PC-3 (cell line): ENCODE measurements at regions not wholly inside any gene's neighbourhood (a gene's known extent, or its start where the extent isn't known, plus 50 kb on each side); places are given as distances from the start of the nearest gene placed in this dataset.

Experiments
- ATAC-seq: fragments of 200-7000 bp; cut with Tn5 transposase; 2 replicates; pipeline ENCODE4 v1.9.1; 2020; ENCODE audit warnings: mild to moderate bottlenecking, moderate library complexity
- BruUV-seq: library from RNA; stranded (reverse); fragments of 400-500 nt; replicated peaks from 2 replicates; lab custom pipeline; 2021; lab: Mats Ljungman, UMichigan
- CTCF ChIA-PET: fragments of 300-600 bp; sonication (Branson Sonifier 250); formaldehyde crosslinking; loops from one replicate; lab custom pipeline; 2022; ENCODE audit warnings: antibody characterized with exemption; lab: Charles Lee
- POLR2A ChIA-PET: fragments of 300-600 bp; sonication (Branson Sonifier 250); formaldehyde crosslinking; loops from one replicate; lab custom pipeline; 2022; ENCODE audit warnings: antibody characterized with exemption; ENCODE audit not compliant: unreplicated experiment; lab: Charles Lee
- DNase-seq: peaks from one replicate; pipeline ENCODE4 v3.0.0-alpha.2; 2015
- H2AFZ ChIP-seq: fragments of 300-600 bp; sonication (generic); 2 replicates; pipeline ENCODE4 v1.6.0; 2016; ENCODE audit warnings: antibody characterized with exemption, low read length
- H3F3A ChIP-seq: fragments of 300-600 bp; sonication (generic); one replicate; pipeline ENCODE4 v1.6.0; 2017; ENCODE audit warnings: antibody characterized with exemption, low read length, control low read depth, mild to moderate bottlenecking; ENCODE audit not compliant: unreplicated experiment
- H3K27ac ChIP-seq: fragments of 300-600 bp; sonication (generic); 2 replicates; pipeline ENCODE4 v1.5.1; 2016; ENCODE audit warnings: mild to moderate bottlenecking, low read length
- H3K27me3 ChIP-seq: fragments of 300-600 bp; sonication (generic); 2 replicates; pipeline ENCODE4 v1.6.1; 2016; ENCODE audit warnings: low read length, mixed read lengths
- H3K36me3 ChIP-seq: fragments of 300-600 bp; sonication (generic); 2 replicates; pipeline ENCODE4 v1.6.1; 2016; ENCODE audit warnings: low read depth, mixed run types, low read length, mixed read lengths
- H3K4me1 ChIP-seq: fragments of 300-600 bp; sonication (generic); 2 replicates; pipeline ENCODE4 v1.5.1; 2016; ENCODE audit warnings: low read length; ENCODE audit not compliant: insufficient read depth
- H3K4me2 ChIP-seq: fragments of 300-600 bp; sonication (generic); 2 replicates; pipeline ENCODE4 v1.6.0; 2016; ENCODE audit warnings: low read length
- H3K4me3 ChIP-seq: fragments of 300-600 bp; sonication (generic); 2 replicates; pipeline ENCODE4 v1.5.1; 2016; ENCODE audit warnings: mild to moderate bottlenecking, low read length, mixed read lengths
- H3K79me2 ChIP-seq: fragments of 300-600 bp; sonication (generic); 2 replicates; pipeline ENCODE4 v1.6.1; 2017; ENCODE audit warnings: low read length, mixed read lengths
- H3K9ac ChIP-seq: fragments of 300-600 bp; sonication (generic); 2 replicates; pipeline ENCODE4 v1.6.0; 2016; ENCODE audit warnings: mild to moderate bottlenecking, low read length
- H3K9me2 ChIP-seq: fragments of 300-600 bp; sonication (generic); replicated peaks from 2 replicates; pipeline ENCODE4 v1.6.1; 2016; ENCODE audit warnings: mixed run types, low read length, mixed read lengths
- H3K9me3 ChIP-seq: fragments of 300-600 bp; sonication (generic); 2 replicates; pipeline ENCODE4 v1.6.1; 2016; ENCODE audit warnings: low read length, mixed read lengths
- H4K20me1 ChIP-seq: fragments of 300-600 bp; sonication (generic); 2 replicates; pipeline ENCODE4 v1.6.1; 2016; ENCODE audit warnings: low read length, mixed read lengths
- EZH2 ChIP-seq: fragments of 300-600 bp; sonication (generic); IDR thresholded peaks from one replicate; pipeline ENCODE4 v1.6.1; 2017; ENCODE audit warnings: antibody characterized with exemption, mild to moderate bottlenecking, low read length; ENCODE audit not compliant: unreplicated experiment
- EZH2phosphoT487 ChIP-seq: fragments of 300-600 bp; sonication (generic); IDR thresholded peaks from 2 replicates; pipeline ENCODE4 v1.6.1; 2018; ENCODE audit warnings: mild to moderate bottlenecking, antibody characterized with exemption, low read length, borderline replicate concordance
- intact Hi-C: fragments of 100-400 bp; cut with micrococcal nuclease; formaldehyde crosslinking; loops from 2 replicates; pipeline ENCODE4 v1.9.0; 2023
- TF ChIP-seq, protein P1 (sequence below): fragments of 300-600 bp; sonication (generic); conservative IDR thresholded peaks from 2 replicates; pipeline ENCODE4 v1.5.1; 2017; ENCODE audit warnings: antibody characterized with exemption, low read depth, mild to moderate bottlenecking, low read length

DNA sequence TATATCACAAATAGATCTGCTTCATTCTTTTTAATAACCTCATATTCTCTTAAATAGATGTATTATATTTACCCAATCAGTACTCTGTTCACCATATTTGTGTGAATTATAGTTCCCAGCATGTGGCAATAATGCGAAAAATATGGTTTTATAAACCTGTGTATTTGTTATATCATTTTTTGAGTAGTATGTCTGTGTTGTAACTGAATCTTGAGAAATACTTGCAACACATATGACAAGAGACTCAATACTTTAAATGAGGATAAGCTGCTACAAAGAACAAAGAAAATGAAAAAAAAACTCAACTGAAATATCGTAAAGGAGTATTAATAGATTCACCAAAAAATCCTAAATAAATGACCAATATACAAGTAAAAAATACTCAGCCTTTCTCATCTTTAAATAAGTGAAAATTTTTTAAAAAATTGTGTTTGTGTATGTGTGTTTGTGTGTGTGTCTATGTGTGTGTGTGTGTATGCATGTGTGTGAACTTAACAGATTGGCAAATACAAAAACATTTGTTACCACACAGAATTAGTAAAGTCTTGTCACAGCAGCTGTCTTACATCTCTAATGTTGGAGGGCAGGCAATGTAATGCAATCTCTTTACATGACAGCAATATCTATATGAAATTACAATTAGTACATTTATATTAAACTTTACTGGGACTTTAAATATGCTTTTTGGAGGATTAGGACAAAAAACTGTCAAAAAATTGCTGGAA is 441.9 kb upstream of the MGAT4C start:
- no peaks in the 10 kb centered on the region for H3K36me3 ChIP-seq
- no peaks in the 10 kb centered on the region for H3K9me2 ChIP-seq
- H3F3A ChIP-seq, result no peaks in the 10 kb centered on the region
- H3K9me3 ChIP-seq, result no peaks in the 10 kb centered on the region
- H3K4me1 ChIP-seq, result no peaks in the 10 kb centered on the region
- ChIA-PET POLR2A (no interaction called here), CTCF (no interaction called here)
- no peak overlapping the region for H3K4me3 ChIP-seq
- H3K27ac ChIP-seq, result no peak overlapping the region
- intact Hi-C loops, result no loop called here
- H3K79me2 ChIP-seq, result no peaks in the 10 kb centered on the region
- H3K9ac ChIP-seq, result no peak overlapping the region
- no TSS peak for BruUV-seq
- no peaks in the 10 kb centered on the region for H4K20me1 ChIP-seq
- H3K4me2 ChIP-seq, result no peak overlapping the region
- no peaks in the 10 kb centered on the region for H3K27me3 ChIP-seq
- TF ChIP-seq, protein P1, sequence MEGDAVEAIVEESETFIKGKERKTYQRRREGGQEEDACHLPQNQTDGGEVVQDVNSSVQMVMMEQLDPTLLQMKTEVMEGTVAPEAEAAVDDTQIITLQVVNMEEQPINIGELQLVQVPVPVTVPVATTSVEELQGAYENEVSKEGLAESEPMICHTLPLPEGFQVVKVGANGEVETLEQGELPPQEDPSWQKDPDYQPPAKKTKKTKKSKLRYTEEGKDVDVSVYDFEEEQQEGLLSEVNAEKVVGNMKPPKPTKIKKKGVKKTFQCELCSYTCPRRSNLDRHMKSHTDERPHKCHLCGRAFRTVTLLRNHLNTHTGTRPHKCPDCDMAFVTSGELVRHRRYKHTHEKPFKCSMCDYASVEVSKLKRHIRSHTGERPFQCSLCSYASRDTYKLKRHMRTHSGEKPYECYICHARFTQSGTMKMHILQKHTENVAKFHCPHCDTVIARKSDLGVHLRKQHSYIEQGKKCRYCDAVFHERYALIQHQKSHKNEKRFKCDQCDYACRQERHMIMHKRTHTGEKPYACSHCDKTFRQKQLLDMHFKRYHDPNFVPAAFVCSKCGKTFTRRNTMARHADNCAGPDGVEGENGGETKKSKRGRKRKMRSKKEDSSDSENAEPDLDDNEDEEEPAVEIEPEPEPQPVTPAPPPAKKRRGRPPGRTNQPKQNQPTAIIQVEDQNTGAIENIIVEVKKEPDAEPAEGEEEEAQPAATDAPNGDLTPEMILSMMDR, result no peak
- TF ChIP-seq EZH2phosphoT487 (no peak), EZH2 (no peak)
- no peak for ATAC-seq
- no peak overlapping the region for H2AFZ ChIP-seq
- no peak for DNase-seq

DNA sequence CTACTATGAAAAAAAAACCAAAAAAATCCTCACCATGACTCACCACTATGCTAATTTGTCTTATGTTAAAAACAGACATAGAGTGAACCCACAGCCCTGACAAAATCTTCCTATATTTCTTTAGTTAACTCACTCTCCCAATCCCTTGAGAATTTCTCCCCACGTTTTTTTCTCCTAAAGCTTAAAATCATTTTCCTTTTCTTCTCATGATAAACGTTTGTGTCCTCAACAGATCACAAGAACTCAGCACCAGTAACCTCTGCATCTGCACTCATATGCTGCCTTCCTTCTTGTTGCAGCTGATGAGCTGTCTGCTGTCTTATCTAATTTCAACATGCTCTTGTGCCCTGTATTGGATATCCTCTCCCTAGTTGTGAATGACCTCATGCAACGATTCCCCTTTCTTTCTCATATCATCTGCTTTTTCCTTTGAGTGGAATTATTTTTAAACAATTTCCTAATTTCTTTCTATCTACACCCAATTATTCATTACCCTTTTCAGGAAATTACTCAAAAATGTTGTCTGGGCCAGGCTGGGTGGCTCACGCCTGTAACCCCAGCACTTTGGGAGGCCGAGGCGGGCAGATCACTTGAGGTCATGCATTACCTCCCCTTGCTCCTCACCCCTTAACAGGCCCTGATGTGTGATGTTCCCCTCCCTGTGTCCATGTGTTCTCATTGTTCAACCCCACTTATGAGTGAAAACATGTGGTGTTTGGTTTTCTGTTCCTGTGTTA is 427.5 kb upstream of the MGAT4C start:
- no TSS peak for BruUV-seq
- H3K9me3 ChIP-seq, result no peaks in the 10 kb centered on the region
- H3K4me2 ChIP-seq, result no peak overlapping the region
- no peak overlapping the region for H2AFZ ChIP-seq
- H3K4me3 ChIP-seq, result no peak overlapping the region
- CTCF ChIA-PET, result no interaction called here
- POLR2A ChIA-PET, result no interaction called here
- no peaks in the 10 kb centered on the region for H3K36me3 ChIP-seq
- no peaks in the 10 kb centered on the region for H3K4me1 ChIP-seq
- no peaks in the 10 kb centered on the region for H3K9me2 ChIP-seq
- intact Hi-C loops, result no loop called here
- no peak overlapping the region for H3K9ac ChIP-seq
- TF ChIP-seq EZH2, result no peak
- TF ChIP-seq, protein P1, result no peak
- no peak for TF ChIP-seq EZH2phosphoT487
- H3F3A ChIP-seq, result no peaks in the 10 kb centered on the region
- H3K79me2 ChIP-seq, result no peaks in the 10 kb centered on the region
- no peak for DNase-seq
- H4K20me1 ChIP-seq, result no peaks in the 10 kb centered on the region
- no peaks in the 10 kb centered on the region for H3K27me3 ChIP-seq
- ATAC-seq, result no peak
- no peak overlapping the region for H3K27ac ChIP-seq

DNA sequence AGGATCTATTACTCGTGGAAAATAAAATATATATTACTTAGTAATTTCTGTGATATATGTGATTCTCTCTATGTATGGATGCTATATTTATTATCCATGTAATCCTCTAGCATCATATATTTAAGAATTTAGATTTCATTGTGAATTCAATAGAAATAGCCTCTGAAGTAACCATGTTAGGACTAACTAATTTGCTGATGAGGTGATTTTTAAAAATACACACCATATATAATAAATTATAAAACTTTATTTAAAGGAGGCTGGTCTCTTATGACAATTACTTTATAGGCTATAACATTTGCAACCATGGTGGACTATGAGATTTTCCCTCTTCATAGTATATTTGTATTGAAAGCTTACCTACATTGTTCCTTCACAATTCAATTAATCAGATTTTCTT is 424.9 kb upstream of the MGAT4C start:
- ATAC-seq, result no peak
- no peak for DNase-seq
- Histone ChIP-seq H3K79me2 (no peaks in the 10 kb centered on the region), H3K27me3 (no peaks in the 10 kb centered on the region), H3K4me2 (no peak overlapping the region), H3K27ac (no peak overlapping the region), H3K36me3 (no peaks in the 10 kb centered on the region), H4K20me1 (no peaks in the 10 kb centered on the region), H2AFZ (no peak overlapping the region), H3K9ac (no peak overlapping the region), H3F3A (no peaks in the 10 kb centered on the region), H3K9me2 (no peaks in the 10 kb centered on the region), H3K9me3 (no peaks in the 10 kb centered on the region), H3K4me3 (no peak overlapping the region), H3K4me1 (no peaks in the 10 kb centered on the region)
- CTCF ChIA-PET, result no interaction called here
- POLR2A ChIA-PET, result no interaction called here
- TF ChIP-seq EZH2phosphoT487 (no peak), EZH2 (no peak)
- TF ChIP-seq, protein P1, result no peak
- no TSS peak for BruUV-seq
- intact Hi-C loops, result no loop called here
